ENCODE measurements at regions not wholly inside any gene's neighbourhood (a gene's known extent, or its start where the extent isn't known, plus 50 kb on each side); places are given as distances from the start of the nearest gene placed in this dataset.

DNA sequence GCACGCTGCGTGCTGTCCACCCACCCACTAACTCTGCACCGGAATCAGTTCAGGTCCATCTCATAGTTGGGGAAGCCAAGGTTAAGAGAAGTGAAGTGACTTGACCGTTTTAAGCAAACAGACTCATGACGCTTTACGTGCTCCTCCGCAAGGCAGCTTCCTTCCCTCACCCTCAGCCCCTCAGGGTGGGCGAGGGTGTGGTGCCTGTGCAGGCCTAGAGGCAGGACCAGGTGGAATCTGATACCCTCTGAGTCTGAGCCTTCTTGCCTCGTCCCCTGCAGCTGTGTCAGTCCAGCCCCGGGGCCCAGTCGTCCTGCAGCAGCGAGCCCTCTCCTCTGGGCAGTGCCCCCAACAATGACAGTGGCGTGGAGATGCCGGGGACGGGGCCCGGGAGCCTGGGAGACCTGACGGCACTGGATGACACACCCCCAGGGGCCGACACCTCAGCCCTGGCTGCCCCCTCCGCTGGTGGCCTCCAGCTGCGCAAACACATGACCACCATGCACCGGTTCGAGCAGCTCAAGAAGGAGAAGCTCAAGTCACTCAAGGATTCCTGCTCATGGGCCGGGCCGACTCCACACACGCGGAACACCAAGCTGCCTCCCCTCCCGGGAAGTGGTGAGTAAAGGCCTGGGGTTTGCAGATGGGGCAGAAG lies 250.5 kb downstream of the GLI2 start:
- TF ChIP-seq CEBPB (IDR thresholded peaks at IDR 0.05) (no peak), YY1 (IDR thresholded peaks at IDR 0.05; ENCODE audit: low read depth) (no peak), RAD21 (IDR thresholded peaks at IDR 0.05; ENCODE audit: low read depth) (no peak), EGR1 (IDR thresholded peaks at IDR 0.05) (no peak), NFIC (IDR thresholded peaks at IDR 0.05) (no peak), EP300 (IDR thresholded peaks at IDR 0.05; ENCODE audit: borderline replicate concordance) (no peak), TCF12 (IDR thresholded peaks at IDR 0.05; ENCODE audit: low read depth) (no peak), TAF1 (IDR thresholded peaks at IDR 0.05; ENCODE audit: low read depth) (no peak), ZBTB7A (IDR thresholded peaks at IDR 0.05; ENCODE audit: low read depth) (no peak)
- TF ChIP-seq, protein P1, sequence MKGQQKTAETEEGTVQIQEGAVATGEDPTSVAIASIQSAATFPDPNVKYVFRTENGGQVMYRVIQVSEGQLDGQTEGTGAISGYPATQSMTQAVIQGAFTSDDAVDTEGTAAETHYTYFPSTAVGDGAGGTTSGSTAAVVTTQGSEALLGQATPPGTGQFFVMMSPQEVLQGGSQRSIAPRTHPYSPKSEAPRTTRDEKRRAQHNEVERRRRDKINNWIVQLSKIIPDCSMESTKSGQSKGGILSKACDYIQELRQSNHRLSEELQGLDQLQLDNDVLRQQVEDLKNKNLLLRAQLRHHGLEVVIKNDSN (IDR thresholded peaks at IDR 0.05), result no peak
- TF ChIP-seq, protein P2, sequence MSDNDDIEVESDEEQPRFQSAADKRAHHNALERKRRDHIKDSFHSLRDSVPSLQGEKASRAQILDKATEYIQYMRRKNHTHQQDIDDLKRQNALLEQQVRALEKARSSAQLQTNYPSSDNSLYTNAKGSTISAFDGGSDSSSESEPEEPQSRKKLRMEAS (IDR thresholded peaks at IDR 0.05), result no peak
- TF ChIP-seq, protein P3, sequence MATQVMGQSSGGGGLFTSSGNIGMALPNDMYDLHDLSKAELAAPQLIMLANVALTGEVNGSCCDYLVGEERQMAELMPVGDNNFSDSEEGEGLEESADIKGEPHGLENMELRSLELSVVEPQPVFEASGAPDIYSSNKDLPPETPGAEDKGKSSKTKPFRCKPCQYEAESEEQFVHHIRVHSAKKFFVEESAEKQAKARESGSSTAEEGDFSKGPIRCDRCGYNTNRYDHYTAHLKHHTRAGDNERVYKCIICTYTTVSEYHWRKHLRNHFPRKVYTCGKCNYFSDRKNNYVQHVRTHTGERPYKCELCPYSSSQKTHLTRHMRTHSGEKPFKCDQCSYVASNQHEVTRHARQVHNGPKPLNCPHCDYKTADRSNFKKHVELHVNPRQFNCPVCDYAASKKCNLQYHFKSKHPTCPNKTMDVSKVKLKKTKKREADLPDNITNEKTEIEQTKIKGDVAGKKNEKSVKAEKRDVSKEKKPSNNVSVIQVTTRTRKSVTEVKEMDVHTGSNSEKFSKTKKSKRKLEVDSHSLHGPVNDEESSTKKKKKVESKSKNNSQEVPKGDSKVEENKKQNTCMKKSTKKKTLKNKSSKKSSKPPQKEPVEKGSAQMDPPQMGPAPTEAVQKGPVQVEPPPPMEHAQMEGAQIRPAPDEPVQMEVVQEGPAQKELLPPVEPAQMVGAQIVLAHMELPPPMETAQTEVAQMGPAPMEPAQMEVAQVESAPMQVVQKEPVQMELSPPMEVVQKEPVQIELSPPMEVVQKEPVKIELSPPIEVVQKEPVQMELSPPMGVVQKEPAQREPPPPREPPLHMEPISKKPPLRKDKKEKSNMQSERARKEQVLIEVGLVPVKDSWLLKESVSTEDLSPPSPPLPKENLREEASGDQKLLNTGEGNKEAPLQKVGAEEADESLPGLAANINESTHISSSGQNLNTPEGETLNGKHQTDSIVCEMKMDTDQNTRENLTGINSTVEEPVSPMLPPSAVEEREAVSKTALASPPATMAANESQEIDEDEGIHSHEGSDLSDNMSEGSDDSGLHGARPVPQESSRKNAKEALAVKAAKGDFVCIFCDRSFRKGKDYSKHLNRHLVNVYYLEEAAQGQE (IDR thresholded peaks at IDR 0.05; ENCODE audit: low read depth), result no peak
